Suprapubic skin (tissue), 4 donors: ENCODE measurements at regions not wholly inside any gene's neighbourhood (a gene's known extent, or its start where the extent isn't known, plus 50 kb on each side); places are given as distances from the start of the nearest gene placed in this dataset.

Experiments used
- EP300 ChIP-seq: sonication (generic); formaldehyde crosslinking; IDR thresholded peaks from one replicate; pipeline ENCODE4 v1.6.1; 2017; ENCODE audit warnings: antibody characterized with exemption
- POLR2A ChIP-seq, 2 donors: fragments of 450-650 bp; IDR thresholded peaks; one replicate each; pipeline ENCODE4 v1.6.1; 2017; ENCODE audit warnings: antibody characterized with exemption in 2 of 2, mild to moderate bottlenecking in 2 of 2, moderate library complexity in 2 of 2
- POLR2AphosphoS5 ChIP-seq, 3 donors: sonication (generic); formaldehyde crosslinking; IDR thresholded peaks; one replicate each; pipeline ENCODE4 v1.6.1; 2017; ENCODE audit warnings: antibody characterized with exemption in 3 of 3
- TF ChIP-seq, protein P1 (sequence below), 2 donors: fragments of 200-600 bp in 1 of 2; fragments of 450-650 bp in 1 of 2; sonication (generic) in 1 of 2; IDR thresholded peaks; one replicate each; pipeline ENCODE4 v1.5.1; 2016 to 2019; ENCODE audit warnings: antibody characterized with exemption in 2 of 2, mild to moderate bottlenecking in 1 of 2, moderate library complexity in 1 of 2

DNA sequence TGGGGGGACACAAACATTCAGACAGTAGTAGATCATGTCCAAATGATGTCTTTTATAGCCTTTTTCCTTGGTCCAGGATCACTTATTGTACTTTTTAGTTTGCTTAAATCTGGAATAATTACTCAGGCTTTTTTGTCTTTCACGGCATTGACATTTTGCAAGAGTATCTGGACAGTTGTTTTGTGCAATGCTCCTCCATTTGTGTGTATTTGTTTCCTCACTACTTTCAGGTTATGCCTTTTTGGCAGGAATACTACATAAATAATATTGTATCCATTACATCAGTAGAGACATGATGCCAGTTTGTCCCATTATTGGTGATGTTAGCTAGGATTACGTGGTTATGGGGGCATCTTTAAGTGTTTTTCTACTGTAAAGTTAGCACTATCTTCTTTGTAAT, 238.3 kb downstream of the MAN2A1 start:
- TF ChIP-seq, protein P1, sequence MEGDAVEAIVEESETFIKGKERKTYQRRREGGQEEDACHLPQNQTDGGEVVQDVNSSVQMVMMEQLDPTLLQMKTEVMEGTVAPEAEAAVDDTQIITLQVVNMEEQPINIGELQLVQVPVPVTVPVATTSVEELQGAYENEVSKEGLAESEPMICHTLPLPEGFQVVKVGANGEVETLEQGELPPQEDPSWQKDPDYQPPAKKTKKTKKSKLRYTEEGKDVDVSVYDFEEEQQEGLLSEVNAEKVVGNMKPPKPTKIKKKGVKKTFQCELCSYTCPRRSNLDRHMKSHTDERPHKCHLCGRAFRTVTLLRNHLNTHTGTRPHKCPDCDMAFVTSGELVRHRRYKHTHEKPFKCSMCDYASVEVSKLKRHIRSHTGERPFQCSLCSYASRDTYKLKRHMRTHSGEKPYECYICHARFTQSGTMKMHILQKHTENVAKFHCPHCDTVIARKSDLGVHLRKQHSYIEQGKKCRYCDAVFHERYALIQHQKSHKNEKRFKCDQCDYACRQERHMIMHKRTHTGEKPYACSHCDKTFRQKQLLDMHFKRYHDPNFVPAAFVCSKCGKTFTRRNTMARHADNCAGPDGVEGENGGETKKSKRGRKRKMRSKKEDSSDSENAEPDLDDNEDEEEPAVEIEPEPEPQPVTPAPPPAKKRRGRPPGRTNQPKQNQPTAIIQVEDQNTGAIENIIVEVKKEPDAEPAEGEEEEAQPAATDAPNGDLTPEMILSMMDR (IDR thresholded peaks at IDR 0.05): no peak
- no peak for TF ChIP-seq POLR2AphosphoS5 (IDR thresholded peaks at IDR 0.05)
- no peak for TF ChIP-seq EP300
- no peak for TF ChIP-seq POLR2A (IDR thresholded peaks at IDR 0.05)
